GM21825 (cell line): ENCODE measurements at regions not wholly inside any gene's neighbourhood (a gene's known extent, or its start where the extent isn't known, plus 50 kb on each side); places are given as distances from the start of the nearest gene placed in this dataset.
"Not testable (repeated sequence)": the region's sequence is repeated elsewhere in the genome, so short reads cannot be mapped to it uniquely, and the experiment has no call there.

Experiments
- ATAC-seq: cut with Tn5 transposase; IDR thresholded peaks from one replicate; pipeline ENCODE4 v1.9.1; 2021; ENCODE audit warnings: mild to moderate bottlenecking, moderate library complexity; ENCODE audit not compliant: unreplicated experiment

DNA sequence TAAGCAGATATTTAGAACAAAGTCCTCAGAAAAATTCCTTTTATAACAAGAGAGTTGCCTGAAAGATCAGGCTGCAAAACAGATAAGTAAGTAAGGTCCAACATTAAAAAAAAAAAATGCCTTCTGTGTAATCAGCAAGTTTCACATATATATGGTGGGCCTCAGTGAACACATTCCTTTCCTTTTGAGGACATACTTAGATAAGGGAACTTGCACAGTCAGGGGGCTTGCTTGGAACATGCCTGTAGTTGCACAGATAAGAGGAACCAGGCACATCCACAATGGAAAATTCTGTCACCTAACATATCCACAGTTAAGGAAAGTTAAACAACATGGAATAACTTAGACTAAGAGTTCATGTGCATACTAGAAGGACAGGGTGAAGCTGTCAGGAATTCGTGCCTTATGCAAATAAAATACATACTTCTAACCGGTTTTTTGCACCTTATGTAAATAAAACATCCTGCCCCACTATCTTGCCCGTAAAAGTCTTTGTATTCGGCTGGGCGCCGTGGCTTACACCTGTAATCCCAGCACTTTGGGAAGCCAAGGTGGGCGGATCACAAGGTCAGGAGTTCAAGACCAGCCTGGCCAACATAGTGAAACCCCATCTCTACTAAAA is 257.3 kb downstream of the ZNF33B start:
- no peak for ATAC-seq

GRCh38 chr10:42367532-42368230 is 270.7 kb downstream of the ZNF33B start:
- ATAC-seq = peak; percentile 100

DNA sequence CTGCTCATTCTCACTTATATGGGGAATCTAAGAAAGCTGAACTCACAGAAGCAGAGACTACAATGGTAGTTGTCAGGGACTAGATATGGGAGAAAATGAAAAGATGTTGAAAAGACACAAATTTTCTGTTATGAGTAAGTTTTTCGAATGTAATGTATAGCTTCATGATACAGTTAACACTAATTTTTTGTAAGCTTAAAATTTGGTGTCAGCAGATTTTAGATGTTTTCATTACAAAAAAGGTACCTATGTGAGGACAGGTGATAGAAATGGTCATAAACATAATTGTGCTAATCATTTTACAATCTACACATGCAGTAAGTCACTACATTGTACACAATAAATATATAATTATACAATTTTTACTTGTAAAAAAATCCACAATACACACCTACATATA is 286.6 kb downstream of the ZNF33B start:
- no peak for ATAC-seq

DNA sequence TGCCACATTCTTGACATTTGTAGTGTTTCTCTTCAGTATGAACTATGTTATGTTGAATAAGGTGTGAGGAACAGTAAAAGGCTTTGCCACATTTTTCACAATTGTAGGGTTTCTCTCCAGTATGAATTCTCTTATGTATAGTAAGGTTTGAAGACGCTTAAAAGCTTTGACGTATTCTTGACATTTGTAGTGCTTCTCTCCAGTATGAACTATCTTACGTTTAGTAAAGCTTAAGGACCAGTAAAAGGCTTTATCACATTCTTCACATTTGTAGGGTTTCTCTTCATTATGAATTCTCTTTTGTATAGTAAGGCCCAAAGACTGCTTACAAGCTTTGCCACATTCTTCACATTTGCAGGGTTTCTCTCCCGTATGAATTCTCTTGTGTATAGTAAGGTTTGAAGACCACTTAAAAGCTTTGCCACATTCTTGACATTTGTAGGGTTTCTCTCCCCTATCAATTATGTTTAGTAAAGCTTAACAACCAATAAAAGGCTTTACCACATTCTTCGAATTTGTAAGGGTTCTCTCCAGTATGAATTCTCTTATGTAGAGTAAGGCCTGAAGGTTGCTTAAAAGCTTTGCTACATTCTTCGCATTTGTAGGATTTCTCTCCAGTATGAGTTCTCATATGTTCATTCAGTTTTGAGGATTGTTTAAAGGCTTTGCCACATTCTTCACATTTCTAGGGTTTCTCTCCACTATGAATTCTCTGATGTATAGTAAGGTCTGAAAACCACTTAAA is 301.6 kb downstream of the ZNF33B start:
- not testable (repeated sequence) for ATAC-seq

DNA sequence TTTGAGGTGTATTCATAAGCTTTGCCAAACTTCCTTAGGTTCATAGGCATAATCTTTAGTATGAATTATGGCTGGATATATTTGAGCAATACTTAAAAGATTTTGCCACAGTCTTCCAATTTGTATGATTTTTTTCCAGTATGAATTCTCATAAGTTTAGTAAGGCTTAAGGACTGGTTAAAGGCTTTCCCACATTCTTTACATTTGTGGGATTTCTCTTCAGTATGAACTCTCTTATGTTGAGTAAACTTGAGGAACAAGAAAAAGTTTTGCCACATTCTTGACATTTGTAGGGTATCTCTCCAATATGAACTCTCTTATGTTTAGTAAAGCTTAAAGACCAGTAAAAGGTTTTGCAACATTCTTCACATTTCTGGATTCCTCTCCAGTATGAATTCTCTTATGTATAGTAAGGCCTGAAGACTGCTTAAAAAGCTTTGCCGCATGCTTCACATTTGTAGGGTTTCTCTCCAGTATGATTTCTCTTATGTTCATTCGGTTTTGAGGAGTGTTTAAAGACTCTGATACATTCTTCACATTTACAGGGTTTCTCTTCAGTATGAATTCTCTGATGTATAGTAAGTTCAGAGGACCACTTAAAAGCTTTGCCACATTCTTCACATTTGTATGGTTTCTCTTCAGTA is 302.6 kb downstream of the ZNF33B start:
- not testable (repeated sequence) for ATAC-seq

DNA sequence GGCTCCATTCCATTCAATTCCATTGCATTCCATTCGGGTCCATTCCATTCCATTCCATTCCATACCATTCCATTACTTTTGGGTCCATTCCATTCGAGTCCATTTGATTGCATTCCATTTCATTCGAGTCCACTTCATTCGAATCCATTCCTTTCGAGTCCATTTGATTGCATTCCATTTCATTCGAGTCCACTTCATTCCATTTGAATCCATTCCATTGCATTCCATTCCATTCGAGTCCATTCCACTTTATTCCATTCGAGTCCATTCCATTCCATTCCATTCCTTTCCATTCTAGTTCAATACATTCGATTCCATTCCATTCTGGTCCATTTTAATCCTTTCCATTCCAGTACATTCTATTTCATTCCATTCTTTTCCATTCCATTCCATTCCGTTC is 334.0 kb downstream of the ZNF33B start:
- no peak for ATAC-seq

GRCh38 chr10:42281896-42282295 is 356.5 kb downstream of the ZNF33B start:
- not testable (repeated sequence) for ATAC-seq

DNA sequence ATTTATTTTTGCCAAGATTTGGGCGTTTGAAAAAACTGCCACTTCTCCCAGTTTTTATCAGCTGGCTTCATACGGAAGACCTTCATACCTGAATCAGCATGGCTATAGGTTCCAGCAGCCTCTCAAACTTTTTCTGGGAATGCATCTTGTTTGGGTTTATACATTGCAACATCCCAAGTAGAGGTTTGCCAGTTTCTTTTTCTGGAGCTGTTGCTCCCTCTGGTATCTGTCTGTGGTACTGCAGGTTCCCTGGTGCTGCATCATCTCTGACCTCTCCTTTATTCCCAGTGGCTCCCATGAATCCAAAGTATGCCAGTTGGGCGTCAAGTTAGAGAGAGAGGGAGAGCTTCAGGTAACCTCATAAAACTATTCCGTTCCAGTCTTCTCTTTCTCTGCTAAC is 368.6 kb downstream of the ZNF33B start:
- ATAC-seq = not testable (repeated sequence)

GRCh38 chr10:42263259-42263658 is 375.1 kb downstream of the ZNF33B start:
- ATAC-seq = not testable (repeated sequence)

DNA sequence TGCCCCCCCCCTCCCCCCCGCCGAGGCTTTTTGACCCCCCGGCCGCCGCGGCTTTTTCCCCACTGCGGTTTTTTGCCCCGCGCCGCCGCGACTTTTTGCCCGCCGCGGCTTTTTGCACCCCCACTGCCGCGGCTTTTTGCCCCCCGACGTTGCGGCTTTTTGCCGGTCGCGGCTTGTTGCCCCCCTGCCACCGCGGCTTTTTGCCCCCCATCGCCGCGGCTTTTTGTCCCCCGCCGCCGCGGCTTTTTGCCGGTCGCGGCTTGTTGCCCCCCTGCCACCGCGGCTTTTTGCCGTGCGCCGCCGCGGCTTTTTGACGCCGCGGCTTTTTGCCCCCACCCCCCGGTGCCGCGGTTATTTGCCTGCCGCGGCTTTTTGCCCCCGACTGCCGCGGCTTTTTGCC is 395.4 kb downstream of the ZNF33B start:
- not testable (repeated sequence) for ATAC-seq

GRCh38 chr10:42242135-42242805 is 396.1 kb downstream of the ZNF33B start:
- no peak for ATAC-seq

DNA sequence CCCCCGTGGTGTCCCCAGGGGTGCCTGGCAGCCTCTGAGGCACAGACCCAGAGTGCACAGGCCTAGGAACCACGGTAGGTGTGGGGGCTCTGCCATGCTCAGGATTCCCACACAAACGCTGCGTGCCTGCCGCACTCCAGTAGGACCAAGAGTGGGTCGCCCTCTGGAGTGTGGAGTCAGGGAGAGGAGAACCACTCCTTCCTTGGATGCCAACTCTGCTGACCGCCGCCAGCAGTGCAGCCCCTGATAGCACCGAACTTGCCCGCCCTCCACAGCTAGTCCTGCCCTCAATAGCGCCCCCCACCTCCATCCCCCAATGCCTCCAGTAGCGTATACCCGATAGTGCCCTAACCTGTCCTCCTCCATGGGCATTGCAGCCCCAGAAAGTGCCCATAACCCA is 402.0 kb downstream of the ZNF33B start:
- not testable (repeated sequence) for ATAC-seq

DNA sequence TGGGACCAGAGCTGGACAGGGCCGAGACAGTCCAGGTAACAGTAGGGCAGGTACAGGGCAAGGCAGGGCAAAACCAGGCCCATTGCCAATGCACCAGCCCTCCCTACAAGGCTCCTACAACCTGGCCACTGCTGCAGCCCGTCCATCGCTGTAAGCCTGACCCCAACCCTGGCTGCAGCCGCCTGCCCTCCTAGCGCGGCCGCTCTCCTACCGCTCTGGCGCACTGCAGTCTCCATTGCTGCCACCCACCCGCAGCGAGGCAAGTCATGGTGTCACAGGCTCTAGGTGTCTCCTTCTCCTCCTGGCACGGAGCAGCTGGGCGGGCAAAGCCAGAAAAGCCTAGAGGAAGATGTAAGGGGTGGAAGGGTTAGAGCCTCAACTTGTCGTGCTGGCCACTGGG is 402.6 kb downstream of the ZNF33B start:
- ATAC-seq = not testable (repeated sequence)

DNA sequence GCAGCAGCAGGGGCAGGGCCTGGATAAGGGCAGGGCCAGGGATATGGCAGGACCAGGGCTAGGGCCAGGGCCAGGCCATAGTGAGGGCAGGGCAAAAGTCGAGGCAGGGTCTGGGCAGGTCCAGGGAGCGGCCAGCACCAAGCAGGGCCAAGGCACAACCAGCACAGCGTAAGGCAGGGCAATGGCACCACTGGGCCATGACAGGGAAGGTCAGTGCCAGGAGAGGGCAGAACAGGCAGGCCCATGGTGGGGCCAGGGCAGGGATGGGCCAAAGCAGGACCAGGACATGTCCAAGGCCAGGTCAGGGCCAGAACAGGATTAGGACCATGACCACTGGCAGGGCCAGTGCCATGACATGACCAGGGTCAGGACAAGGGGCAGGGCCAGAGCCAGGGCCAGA is 403.1 kb downstream of the ZNF33B start:
- not testable (repeated sequence) for ATAC-seq

GRCh38 chr10:42234506-42234905 is 403.9 kb downstream of the ZNF33B start:
- not testable (repeated sequence) for ATAC-seq

DNA sequence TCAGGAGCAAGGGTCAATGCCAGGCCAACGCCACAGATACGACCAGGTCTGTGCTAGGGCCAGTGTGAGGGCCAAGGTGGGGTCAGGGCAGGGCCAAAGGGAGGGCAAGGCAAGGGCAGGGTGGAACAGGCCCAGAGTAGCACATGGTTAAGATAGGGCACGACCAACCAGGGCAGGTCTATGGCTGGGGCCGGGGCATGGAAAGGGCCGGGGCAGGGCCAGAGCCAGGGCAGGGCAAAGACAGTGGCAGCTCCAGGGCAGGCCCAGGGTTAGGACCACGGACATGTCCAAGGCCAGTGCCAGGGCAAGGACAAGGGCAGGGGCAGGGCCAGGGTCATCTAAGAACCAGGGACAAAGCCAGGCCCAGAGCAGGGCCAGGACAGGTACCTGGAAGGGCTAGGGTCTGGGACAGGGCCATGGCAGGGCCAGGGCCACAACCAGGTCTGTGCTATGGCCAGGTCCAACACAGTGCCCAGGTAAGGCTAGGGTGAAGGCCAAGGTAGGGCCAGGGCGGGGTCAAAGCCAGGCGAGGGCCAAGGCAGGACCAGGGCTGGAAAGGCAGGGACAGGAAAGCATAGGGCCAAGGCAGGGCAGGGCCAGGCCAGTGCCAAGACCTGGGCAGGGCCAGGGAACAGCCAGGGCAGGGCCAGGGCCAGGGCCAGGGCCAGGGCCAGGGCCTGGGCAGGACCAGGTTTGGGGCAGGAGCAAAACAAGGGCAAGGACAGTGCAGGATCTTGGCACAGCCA is 404.7 kb downstream of the ZNF33B start:
- not testable (repeated sequence) for ATAC-seq

GRCh38 chr10:42232955-42233354 is 405.4 kb downstream of the ZNF33B start:
- not testable (repeated sequence) for ATAC-seq

DNA sequence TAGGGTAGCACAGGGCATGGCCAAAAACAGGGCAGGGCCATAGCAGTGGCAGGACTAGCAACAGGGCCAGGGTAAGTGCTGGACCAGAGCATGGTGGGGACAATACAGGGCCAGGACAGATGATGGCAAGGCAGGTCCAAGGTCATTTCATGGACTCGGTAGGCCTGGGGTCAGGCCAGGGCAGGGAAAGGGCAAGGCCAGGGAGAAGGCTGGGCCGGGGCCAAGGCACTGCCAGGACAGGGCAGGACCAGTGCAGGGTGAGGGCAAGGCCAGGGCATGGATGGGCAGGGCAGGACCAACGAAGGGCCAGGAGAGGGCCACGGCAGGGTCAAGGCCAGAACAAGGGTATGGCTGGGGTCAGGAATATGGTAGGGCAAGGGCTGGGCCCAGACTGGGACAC is 407.6 kb downstream of the ZNF33B start:
- not testable (repeated sequence) for ATAC-seq

- ATAC-seq = not testable (repeated sequence)
Observed at GRCh38 chr10:42230115-42230514, 408.3 kb downstream of the ZNF33B start.

- not testable (repeated sequence) for ATAC-seq
Observed at GRCh38 chr10:42227859-42228258, 410.5 kb downstream of the ZNF33B start.
